ENCODE measurements at regions not wholly inside any gene's neighbourhood (a gene's known extent, or its start where the extent isn't known, plus 50 kb on each side); places are given as distances from the start of the nearest gene placed in this dataset.

GRCh38 chr5:82644766-82645165, 366.6 kb upstream of the RPS23 start:
- Histone ChIP-seq H3K4me3 (ENCODE audit: low read length) (no peak overlapping the region), H3K27ac (ENCODE audit: low read length) (no peak overlapping the region), H3K36me3 (replicated peaks; ENCODE audit: insufficient read depth, low read length) (no peaks in the 10 kb centered on the region), H3K27me3 (replicated peaks; ENCODE audit: insufficient read depth, low read length) (no peaks in the 10 kb centered on the region), H3F3A (ENCODE audit: insufficient read depth, low read length) (peaks cover 11% of the 10 kb centered on the region), H3K9me3 (replicated peaks; ENCODE audit: insufficient read depth, low read length) (no peaks in the 10 kb centered on the region), H3K9me2 (replicated peaks; ENCODE audit: insufficient read depth, low read length) (no peaks in the 10 kb centered on the region), H2AFZ (ENCODE audit: low read length) (no peak overlapping the region), H3K9ac (ENCODE audit: low read length) (no peak overlapping the region), H4K20me1 (ENCODE audit: insufficient read depth, low read length) (no peaks in the 10 kb centered on the region), H3K4me1 (ENCODE audit: low read length) (peaks cover 20% of the 10 kb centered on the region), H3K4me2 (ENCODE audit: low read depth, low read length) (no peak overlapping the region), H3K79me2 (ENCODE audit: low read length) (no peaks in the 10 kb centered on the region)
- no peak for TF ChIP-seq EZH2phosphoT487 (IDR thresholded peaks at IDR 0.05; ENCODE audit: low read length)
- TF ChIP-seq EZH2 (optimal IDR thresholded peaks at IDR 0.05; ENCODE audit: low read depth, low read length), result no peak
- TF ChIP-seq, protein P1, sequence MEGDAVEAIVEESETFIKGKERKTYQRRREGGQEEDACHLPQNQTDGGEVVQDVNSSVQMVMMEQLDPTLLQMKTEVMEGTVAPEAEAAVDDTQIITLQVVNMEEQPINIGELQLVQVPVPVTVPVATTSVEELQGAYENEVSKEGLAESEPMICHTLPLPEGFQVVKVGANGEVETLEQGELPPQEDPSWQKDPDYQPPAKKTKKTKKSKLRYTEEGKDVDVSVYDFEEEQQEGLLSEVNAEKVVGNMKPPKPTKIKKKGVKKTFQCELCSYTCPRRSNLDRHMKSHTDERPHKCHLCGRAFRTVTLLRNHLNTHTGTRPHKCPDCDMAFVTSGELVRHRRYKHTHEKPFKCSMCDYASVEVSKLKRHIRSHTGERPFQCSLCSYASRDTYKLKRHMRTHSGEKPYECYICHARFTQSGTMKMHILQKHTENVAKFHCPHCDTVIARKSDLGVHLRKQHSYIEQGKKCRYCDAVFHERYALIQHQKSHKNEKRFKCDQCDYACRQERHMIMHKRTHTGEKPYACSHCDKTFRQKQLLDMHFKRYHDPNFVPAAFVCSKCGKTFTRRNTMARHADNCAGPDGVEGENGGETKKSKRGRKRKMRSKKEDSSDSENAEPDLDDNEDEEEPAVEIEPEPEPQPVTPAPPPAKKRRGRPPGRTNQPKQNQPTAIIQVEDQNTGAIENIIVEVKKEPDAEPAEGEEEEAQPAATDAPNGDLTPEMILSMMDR (IDR thresholded peaks at IDR 0.05; ENCODE audit: low read length), result no peak
- no peak for DNase-seq

DNA sequence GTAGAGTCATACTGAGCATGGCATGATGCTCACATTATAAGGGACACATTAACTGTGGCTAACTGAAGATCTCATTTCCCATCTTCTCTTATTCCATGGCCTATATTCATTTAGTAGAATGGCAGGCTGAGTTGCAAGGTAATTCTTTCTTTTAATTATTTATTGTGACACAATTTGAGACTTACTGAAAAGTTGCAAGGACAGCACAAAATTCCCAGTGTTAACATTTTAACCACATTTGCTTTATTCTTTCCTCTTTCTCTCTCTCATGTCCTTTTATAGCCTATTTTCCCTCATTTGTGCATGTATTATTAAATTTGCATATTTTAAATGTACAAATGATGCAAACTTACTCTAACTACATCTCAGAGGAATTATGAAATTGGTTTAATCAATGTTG, 366.1 kb upstream of the RPS23 start:
- peaks cover 23% of the 10 kb centered on the region for H3K4me1 ChIP-seq (ENCODE audit: low read length)
- no peak for DNase-seq
- no peak overlapping the region for H3K4me3 ChIP-seq (ENCODE audit: low read length)
- H3K9ac ChIP-seq (ENCODE audit: low read length), result no peak overlapping the region
- no peak overlapping the region for H3K27ac ChIP-seq (ENCODE audit: low read length)
- no peaks in the 10 kb centered on the region for H3K27me3 ChIP-seq (replicated peaks; ENCODE audit: insufficient read depth, low read length)
- H3K9me3 ChIP-seq (replicated peaks; ENCODE audit: insufficient read depth, low read length), result no peaks in the 10 kb centered on the region
- TF ChIP-seq EZH2 (optimal IDR thresholded peaks at IDR 0.05; ENCODE audit: low read depth, low read length), result no peak
- no peak for TF ChIP-seq EZH2phosphoT487 (IDR thresholded peaks at IDR 0.05; ENCODE audit: low read length)
- TF ChIP-seq, protein P1 (IDR thresholded peaks at IDR 0.05; ENCODE audit: low read length), result no peak
- no peak overlapping the region for H2AFZ ChIP-seq (ENCODE audit: low read length)
- H3K36me3 ChIP-seq (replicated peaks; ENCODE audit: insufficient read depth, low read length), result no peaks in the 10 kb centered on the region
- H3F3A ChIP-seq (ENCODE audit: insufficient read depth, low read length), result peaks cover 16% of the 10 kb centered on the region
- no peaks in the 10 kb centered on the region for H4K20me1 ChIP-seq (ENCODE audit: insufficient read depth, low read length)
- no peaks in the 10 kb centered on the region for H3K79me2 ChIP-seq (ENCODE audit: low read length)
- no peaks in the 10 kb centered on the region for H3K9me2 ChIP-seq (replicated peaks; ENCODE audit: insufficient read depth, low read length)
- no peak overlapping the region for H3K4me2 ChIP-seq (ENCODE audit: low read depth, low read length)

- H2AFZ ChIP-seq (ENCODE audit: low read length), result no peak overlapping the region
- H3K4me3 ChIP-seq (ENCODE audit: low read length), result no peak overlapping the region
- no peaks in the 10 kb centered on the region for H3K9me2 ChIP-seq (replicated peaks; ENCODE audit: insufficient read depth, low read length)
- H4K20me1 ChIP-seq (ENCODE audit: insufficient read depth, low read length), result no peaks in the 10 kb centered on the region
- no peaks in the 10 kb centered on the region for H3K9me3 ChIP-seq (replicated peaks; ENCODE audit: insufficient read depth, low read length)
- TF ChIP-seq EZH2 (optimal IDR thresholded peaks at IDR 0.05; ENCODE audit: low read depth, low read length) (no peak), EZH2phosphoT487 (IDR thresholded peaks at IDR 0.05; ENCODE audit: low read length) (no peak)
- TF ChIP-seq, protein P1 (IDR thresholded peaks at IDR 0.05; ENCODE audit: low read length), result no peak
- DNase-seq, result no peak
- H3K4me2 ChIP-seq (ENCODE audit: low read depth, low read length), result no peak overlapping the region
- peaks cover 31% of the 10 kb centered on the region for H3K4me1 ChIP-seq (ENCODE audit: low read length)
- H3F3A ChIP-seq (ENCODE audit: insufficient read depth, low read length), result peaks cover 23% of the 10 kb centered on the region
- H3K36me3 ChIP-seq (replicated peaks; ENCODE audit: insufficient read depth, low read length), result no peaks in the 10 kb centered on the region
- H3K79me2 ChIP-seq (ENCODE audit: low read length), result no peaks in the 10 kb centered on the region
- no peaks in the 10 kb centered on the region for H3K27me3 ChIP-seq (replicated peaks; ENCODE audit: insufficient read depth, low read length)
- H3K27ac ChIP-seq (ENCODE audit: low read length), result no peak overlapping the region
- H3K9ac ChIP-seq (ENCODE audit: low read length), result no peak overlapping the region
Measured at GRCh38 chr5:82642313-82642712, 364.2 kb upstream of the RPS23 start.

All from MM.1S (cell line).